LoVo (cell line): ENCODE measurements at regions not wholly inside any gene's neighbourhood (a gene's known extent, or its start where the extent isn't known, plus 50 kb on each side); places are given as distances from the start of the nearest gene placed in this dataset.
"Not testable (repeated sequence)": the region's sequence is repeated elsewhere in the genome, so short reads cannot be mapped to it uniquely, and the experiment has no call there.

Experiments
- DNase-seq: peaks from one replicate; pipeline ENCODE4 v3.0.0-alpha.2; 2016; ENCODE audit warnings: low spot score

GRCh38 chr4:180225977-180226376 is 2017.2 kb upstream of the TENM3 start:
- no peak for DNase-seq

DNA sequence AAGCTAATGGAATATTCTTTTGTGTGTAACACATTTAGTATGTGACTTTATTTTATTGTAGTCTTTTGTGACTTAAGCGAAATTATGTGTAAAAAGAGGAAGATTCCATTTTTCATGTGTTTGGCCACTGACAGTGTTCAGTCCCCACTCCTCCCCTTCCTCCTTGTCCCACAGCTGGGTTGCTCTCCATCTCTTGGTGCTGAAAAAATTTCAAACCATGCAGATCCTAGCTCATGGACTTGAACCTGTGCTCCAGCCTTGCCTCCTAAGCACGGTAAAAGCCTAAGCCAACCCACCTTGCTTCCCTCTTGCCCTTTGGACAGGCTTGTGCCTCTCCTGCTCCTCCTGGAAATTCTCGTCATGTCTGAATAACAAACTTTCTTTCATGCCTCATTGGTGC is 2008.5 kb upstream of the TENM3 start:
- DNase-seq, result no peak

DNA sequence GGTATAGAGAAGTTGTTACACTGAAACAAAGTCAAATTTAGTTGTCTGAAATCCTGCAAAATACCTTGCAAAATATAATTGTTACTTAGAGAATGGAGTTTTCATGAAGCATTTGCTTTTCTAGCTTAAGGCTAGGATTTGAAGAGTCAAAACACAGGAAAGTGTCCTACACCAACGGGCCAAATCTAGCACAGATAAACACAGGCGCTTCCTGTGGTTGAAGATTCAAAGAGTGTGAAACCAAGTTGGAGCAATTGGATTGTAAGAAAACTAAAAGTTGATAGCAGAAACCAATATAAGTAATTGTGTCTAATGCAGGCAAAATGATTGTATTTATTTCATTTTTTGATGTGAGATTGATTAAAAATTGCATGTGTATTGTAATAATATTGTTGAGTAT is 2002.5 kb upstream of the TENM3 start:
- no peak for DNase-seq

DNA sequence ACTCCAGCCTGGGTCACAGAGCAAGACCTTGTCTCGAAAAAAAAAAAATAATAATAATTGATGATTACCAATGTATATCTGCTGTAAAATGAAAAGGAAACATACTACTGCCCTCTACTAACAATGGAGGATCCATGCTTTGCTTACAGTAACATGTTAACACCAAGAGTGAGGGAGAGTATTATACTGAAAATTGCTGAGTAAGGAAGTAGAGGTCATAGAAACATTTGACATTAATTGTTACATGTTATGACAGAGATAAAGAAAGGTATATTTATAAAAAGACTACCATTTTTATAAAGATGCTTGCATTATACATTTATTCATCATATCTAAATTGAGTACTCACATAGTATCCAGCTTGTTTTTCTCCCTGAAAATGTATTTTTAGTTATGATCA is 1989.8 kb upstream of the TENM3 start:
- DNase-seq, result no peak

- DNase-seq, result no peak
These were observed 1981.9 kb upstream of the TENM3 start for GRCh38 chr4:180261346-180261745.

DNA sequence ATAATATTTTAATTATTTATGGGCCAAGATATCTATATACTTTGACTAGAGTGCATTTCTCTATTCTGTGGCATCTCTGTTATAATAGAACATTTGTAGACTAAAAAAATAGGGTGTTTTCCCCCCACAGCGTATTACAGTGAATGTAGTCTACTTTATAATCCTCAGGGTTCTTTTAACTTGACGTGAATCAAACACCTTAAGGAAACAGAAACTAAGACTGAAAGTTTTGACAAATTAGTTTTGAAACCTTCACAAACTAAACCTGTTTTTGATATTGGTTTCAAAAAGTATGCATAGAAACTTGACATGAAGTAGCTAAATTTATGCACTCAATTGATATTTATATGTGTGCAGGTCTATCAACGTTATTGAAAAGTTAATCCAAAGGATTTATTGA is 1963.1 kb upstream of the TENM3 start:
- DNase-seq, result no peak

GRCh38 chr4:180280726-180281297 is 1962.4 kb upstream of the TENM3 start:
- no peak for DNase-seq

DNA sequence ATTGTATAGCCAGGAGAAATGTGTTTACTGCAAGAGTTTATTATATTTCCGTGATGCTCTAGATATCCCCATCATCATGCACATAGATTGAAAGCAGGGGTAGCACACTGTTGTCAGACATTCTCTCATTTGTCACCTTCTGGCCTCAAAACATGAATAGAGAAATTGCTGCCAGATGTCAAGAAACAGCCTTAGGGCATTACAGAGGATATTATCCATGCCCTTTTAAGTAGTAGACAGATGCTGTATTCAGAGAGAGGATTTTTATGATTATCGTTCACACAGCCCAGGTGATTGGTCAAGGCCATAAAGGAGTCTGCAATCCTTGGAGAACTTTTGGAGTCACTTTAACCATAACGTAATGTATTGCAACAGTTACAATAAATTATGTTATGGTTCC is 1961.5 kb upstream of the TENM3 start:
- DNase-seq, result no peak

GRCh38 chr4:180284267-180284666 is 1958.9 kb upstream of the TENM3 start:
- no peak for DNase-seq

DNA sequence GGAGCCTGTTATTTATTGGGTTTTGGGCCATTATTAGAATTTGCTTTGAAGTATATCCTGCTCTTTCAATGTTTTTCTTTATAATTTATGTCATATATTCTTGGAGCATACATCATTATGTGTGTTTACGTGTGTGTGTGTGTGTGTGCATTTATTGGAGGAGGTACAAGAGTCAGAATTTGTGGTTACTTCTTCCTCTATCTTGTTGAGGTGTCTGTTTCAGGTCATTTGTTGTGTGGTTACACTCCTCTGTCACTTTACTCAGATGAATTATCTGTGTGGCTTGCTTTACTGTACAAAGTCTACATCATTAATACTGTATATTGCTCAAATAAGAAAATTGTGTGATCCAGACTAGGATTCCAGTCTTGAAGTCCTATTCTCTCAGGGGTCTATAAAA is 1957.4 kb upstream of the TENM3 start:
- DNase-seq, result no peak

DNA sequence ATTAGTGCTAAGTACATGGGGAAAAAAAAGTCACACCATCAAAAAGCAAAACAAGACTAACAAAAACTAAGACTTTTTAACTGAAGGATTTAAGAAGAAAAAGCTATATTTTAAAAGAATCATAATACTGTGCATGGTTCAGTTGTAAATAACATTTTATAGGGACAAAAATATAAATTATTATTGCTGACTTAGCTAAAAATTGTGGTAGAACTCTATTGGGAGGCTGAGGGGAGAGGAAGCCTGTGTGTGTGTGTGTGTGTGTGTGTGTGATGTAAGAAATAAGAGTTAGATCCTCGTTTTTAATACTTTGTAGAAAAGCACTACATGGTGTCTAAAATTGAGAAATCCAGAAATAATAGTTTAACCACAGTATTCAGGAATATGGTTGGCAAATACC is 1950.9 kb upstream of the TENM3 start:
- no peak for DNase-seq

DNA sequence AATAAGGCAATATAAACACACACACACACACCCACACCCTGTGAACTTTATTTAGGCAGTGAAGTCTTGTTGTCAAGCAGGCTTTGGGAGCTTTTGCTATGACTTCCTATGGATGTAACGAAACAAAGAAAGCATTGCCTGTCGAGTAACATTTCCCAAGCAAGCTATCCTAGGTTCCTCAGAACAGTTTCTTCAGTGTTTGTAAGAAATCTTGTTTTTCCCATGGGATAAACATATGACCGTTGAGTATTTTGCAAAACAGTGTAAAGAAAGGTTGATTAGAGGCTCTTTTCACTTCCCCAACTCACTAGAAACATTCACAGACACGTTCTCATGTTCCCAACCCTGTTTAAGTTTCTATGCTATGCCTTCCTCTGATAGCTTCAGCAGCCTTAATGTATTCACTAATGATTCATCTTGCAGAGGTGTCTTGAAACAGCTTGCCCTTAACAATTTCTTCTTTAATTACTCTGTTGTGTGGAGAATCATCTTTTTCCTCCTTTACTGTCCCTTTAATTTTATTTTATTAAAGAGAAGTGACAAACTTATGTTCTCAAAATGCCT is 1947.1 kb upstream of the TENM3 start:
- no peak for DNase-seq

DNA sequence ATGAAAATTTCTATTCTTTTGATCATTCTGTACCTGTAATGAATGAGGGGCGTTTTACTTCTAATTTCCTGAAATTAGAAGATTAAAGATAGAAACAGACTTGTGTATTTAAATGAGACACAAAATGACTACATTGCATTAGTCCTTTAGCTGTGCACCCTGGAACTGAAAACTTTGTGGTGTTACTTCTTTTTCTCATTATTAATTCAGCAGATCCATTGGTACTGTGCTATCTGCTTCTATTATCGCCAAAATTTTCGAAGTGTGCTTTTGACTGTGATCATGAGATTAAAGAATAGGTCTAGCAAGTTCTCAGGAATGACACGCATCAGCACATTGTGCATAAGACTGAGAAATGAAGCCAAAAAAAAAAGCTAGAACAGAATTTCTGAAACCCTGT is 1938.9 kb upstream of the TENM3 start:
- DNase-seq, result no peak

- no peak for DNase-seq
These were observed 1932.6 kb upstream of the TENM3 start for GRCh38 chr4:180310616-180311015.

DNA sequence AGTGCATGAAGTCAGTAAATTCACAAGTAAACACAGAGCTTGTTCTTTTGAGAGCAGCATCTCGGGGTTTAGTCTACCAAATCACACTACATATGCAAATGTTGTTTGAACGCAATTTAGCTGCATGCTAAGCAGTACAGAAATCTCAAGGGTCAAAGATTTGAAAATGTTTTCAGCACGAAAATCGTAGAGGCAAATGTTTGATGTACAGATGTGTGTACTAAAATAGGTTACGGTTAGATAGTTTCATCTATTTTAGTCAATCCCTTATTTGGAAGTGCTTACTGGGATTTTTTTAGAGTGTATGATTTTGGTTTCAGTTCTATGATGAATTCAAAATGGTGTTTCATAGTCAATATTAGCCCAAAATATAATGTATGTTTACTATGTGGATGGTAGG is 1928.2 kb upstream of the TENM3 start:
- DNase-seq, result no peak

DNA sequence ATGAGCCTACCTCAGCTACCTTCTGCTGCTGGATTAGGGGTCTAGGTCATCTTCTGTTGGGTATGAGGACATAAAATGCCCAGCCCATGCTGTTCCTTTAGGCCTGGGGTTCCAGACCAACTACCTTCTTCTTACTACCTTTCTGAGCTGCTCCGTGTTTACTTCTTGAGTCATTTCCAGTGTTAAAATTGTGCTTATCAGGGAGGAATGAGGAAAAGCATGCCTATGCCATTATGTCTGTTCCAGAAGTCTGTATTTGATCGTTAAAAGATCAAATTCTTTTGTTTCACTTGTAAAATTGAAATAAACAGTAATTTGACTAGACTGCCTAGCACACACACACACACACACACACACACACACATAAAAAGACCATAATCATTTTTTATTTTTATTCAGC is 1912.7 kb upstream of the TENM3 start:
- no peak for DNase-seq

GRCh38 chr4:180333162-180333561 is 1910.0 kb upstream of the TENM3 start:
- DNase-seq, result no peak

- no peak for DNase-seq
These were observed 1907.6 kb upstream of the TENM3 start for GRCh38 chr4:180335566-180335965.

- no peak for DNase-seq
These were observed 1906.6 kb upstream of the TENM3 start for GRCh38 chr4:180336494-180337090.

DNA sequence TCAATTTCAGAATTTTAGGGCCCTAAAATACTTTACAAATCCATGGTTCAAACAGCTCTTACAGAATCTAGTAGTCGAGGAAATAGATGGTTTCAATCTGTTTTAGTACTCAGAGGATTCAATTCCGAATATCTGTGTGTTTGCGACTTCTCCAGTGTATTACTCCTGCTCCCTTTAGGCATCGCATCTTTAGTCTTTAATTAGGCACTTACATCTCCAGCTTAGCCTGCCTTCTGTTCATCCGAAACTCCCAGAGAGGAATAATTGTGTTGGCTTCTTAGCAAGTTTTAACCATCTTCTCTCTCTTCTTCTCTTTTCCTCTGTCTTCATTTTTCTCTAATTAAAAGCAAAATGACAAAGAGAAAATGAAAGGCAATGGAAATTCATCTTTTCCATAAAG is 1901.3 kb upstream of the TENM3 start:
- no peak for DNase-seq

DNA sequence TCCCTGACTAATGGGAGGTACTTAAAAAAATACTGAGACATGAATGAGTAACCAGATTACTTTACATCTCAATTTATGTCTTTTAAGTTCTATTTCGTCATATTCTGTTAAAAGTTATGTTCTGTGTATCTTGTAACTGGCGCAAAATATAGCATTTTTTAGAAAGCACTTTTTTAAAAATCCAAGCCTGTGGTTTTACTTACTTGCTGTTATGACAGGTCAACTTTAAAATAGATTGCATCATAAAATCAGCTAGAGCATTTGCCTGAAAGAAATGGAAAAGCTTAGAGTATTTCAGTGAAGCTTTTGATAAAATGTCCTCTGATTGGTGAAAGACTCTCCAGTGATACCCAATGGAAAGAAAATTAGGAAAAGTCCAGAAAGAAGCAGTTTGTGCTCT is 1892.3 kb upstream of the TENM3 start:
- no peak for DNase-seq

- no peak for DNase-seq
These were observed 1886.4 kb upstream of the TENM3 start for GRCh38 chr4:180356766-180357165.

DNA sequence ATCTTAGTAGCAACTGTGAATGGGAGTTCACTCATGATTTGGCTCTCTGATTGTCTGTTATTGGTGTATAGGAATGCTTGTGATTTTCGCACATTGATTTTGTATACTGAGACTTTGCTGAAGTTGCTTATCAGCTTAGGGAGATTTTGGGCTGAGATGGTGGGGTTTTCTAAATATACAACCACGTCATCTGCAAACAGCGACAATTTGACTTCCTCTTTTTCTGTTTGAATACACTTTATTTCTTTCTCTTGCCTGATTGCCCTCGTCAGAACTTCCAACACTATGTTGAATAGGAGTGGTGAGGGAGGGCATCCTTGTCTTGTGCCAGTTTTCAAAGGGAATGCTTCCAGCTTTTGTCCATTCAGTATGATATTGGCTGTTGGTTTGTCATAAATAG is 1883.1 kb upstream of the TENM3 start:
- DNase-seq, result not testable (repeated sequence)

DNA sequence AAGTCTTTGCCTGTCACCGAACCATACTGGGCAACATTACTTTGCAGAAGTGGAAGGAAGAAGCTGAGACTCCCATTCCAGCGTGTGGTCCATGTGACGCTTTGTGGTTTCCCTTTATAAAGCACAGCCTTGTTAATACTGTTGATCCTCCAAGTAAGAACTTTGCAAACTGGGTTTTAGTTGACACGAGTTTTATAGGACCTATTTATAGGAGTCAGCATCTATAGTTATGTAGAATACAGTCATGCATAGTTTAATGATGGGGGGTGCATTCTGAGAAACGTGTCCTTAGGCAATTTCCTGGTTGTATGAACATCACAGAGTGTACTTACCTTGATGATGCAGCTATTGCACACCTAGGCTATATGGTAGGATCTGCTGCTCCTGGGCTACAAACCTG is 1879.4 kb upstream of the TENM3 start:
- no peak for DNase-seq
